GM23338 (cell line): ENCODE measurements at regions not wholly inside any gene's neighbourhood (a gene's known extent, or its start where the extent isn't known, plus 50 kb on each side); places are given as distances from the start of the nearest gene placed in this dataset.

ENCODE experiments used
- ATAC-seq: fragments of 200-7000 bp; cut with Tn5 transposase; 3 replicates; pipeline ENCODE4 v1.9.1; 2020
- DNase-seq: peaks from one replicate; pipeline ENCODE4 v3.0.0-alpha.2; 2015; ENCODE audit warnings: low spot score
- H2AFZ ChIP-seq: fragments of 200-600 bp; sonication (generic); 2 replicates; pipeline ENCODE4 v1.8.0; 2016; ENCODE audit warnings: antibody characterized with exemption, mild to moderate bottlenecking, moderate library complexity
- H3F3A ChIP-seq: fragments of 200-600 bp; sonication (generic); replicated peaks from 2 replicates; pipeline ENCODE4 v1.8.0; 2017; ENCODE audit warnings: antibody characterized with exemption, mixed run types, low read depth
- H3K27ac ChIP-seq: fragments of 200-600 bp; sonication (generic); 2 replicates; pipeline ENCODE4 v1.6.1; 2016; ENCODE audit warnings: low read depth
- H3K27me3 ChIP-seq: fragments of 200-600 bp; sonication (generic); 2 replicates; pipeline ENCODE4 v1.8.0; 2016; ENCODE audit warnings: mild to moderate bottlenecking, mixed run types, moderate library complexity; ENCODE audit not compliant: insufficient read depth
- H3K36me3 ChIP-seq: fragments of 200-600 bp; sonication (generic); 2 replicates; pipeline ENCODE4 v1.8.0; 2016; ENCODE audit warnings: mild to moderate bottlenecking; ENCODE audit not compliant: insufficient read depth
- H3K4me1 ChIP-seq: fragments of 200-600 bp; sonication (generic); 2 replicates; pipeline ENCODE4 v1.8.0; 2016; ENCODE audit warnings: mild to moderate bottlenecking, moderate library complexity; ENCODE audit not compliant: insufficient read depth
- H3K4me2 ChIP-seq: fragments of 200-600 bp; sonication (generic); 2 replicates; pipeline ENCODE4 v1.7.1; 2017; ENCODE audit warnings: mixed run types
- H3K4me3 ChIP-seq: fragments of 200-600 bp; sonication (generic); 2 replicates; pipeline ENCODE4 v1.6.1; 2016; ENCODE audit warnings: mixed run types
- H3K79me2 ChIP-seq: fragments of 200-600 bp; sonication (generic); replicated peaks from 2 replicates; pipeline ENCODE4 v1.8.0; 2017; ENCODE audit warnings: mild to moderate bottlenecking; ENCODE audit not compliant: insufficient read depth
- H3K9me2 ChIP-seq: fragments of 200-600 bp; sonication (generic); 2 replicates; pipeline ENCODE4 v1.8.0; 2017; ENCODE audit not compliant: insufficient read depth
- H4K20me1 ChIP-seq: fragments of 200-600 bp; sonication (generic); replicated peaks from 2 replicates; pipeline ENCODE4 v1.8.0; 2017; ENCODE audit warnings: mild to moderate bottlenecking; ENCODE audit not compliant: insufficient read depth
- H3K27ac Mint-ChIP-seq: 2 replicates; pipeline ENCODE4 v1.8.0; 2020; ENCODE audit warnings: inconsistent platforms, mild to moderate bottlenecking, moderate library complexity, mixed read lengths
- H3K27me3 Mint-ChIP-seq: 3 replicates; pipeline ENCODE4 v1.8.0; 2022; ENCODE audit warnings: low read depth, mild to moderate bottlenecking, moderate library complexity, mixed read lengths, inconsistent platforms; ENCODE audit not compliant: insufficient read depth, poor library complexity
- H3K36me3 Mint-ChIP-seq: 3 replicates; pipeline ENCODE4 v1.8.0; 2021; ENCODE audit warnings: low read depth, mild to moderate bottlenecking, inconsistent platforms, moderate library complexity, mixed read lengths
- H3K4me1 Mint-ChIP-seq: 3 replicates; pipeline ENCODE4 v1.8.0; 2020; ENCODE audit warnings: mild to moderate bottlenecking, inconsistent platforms, mixed read lengths
- H3K4me3 Mint-ChIP-seq: 3 replicates; pipeline ENCODE4 v1.8.0; 2021; ENCODE audit warnings: moderate library complexity, mild to moderate bottlenecking, inconsistent platforms, mixed read lengths
- H3K9me3 Mint-ChIP-seq: 3 replicates; pipeline ENCODE4 v1.8.0; 2020; ENCODE audit warnings: moderate library complexity, mild to moderate bottlenecking, inconsistent platforms, mixed read lengths
- STAT1 ChIP-seq: IDR thresholded peaks from one replicate; pipeline ENCODE4 v1.6.1; 2016; ENCODE audit warnings: antibody characterized with exemption; ENCODE audit not compliant: unreplicated experiment
- TF ChIP-seq, protein P1 (sequence below): fragments of 250-450 bp; sonication (Bioruptor Pico); IDR thresholded peaks from 2 replicates; pipeline ENCODE4 v1.5.0; 2020; ENCODE audit warnings: mild to moderate bottlenecking, moderate library complexity
- TF ChIP-seq, protein P2 (sequence below): IDR thresholded peaks from 2 replicates; pipeline ENCODE4 v1.6.1; 2016; ENCODE audit warnings: antibody characterized with exemption

DNA sequence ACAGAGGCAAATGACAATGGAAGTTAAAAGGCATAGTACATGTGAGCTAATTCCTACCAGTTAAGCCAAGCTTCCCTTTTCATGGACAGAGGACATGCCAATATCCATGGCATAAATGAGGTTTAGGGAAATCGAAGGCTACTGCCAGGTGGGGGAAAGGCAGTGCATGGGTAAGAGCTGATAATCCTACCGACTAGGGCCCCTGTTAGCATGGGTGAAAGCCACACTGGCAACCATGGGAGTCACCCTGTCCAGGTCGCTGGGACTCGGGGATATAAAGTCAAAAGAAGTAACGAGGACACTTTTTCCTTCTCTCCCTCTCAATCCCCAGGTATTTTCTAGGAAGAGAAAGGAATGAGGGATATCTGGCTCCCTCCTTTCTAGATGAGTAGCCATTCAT lies 83.7 kb upstream of the CDH19 start (continued):
- TF ChIP-seq, protein P1, sequence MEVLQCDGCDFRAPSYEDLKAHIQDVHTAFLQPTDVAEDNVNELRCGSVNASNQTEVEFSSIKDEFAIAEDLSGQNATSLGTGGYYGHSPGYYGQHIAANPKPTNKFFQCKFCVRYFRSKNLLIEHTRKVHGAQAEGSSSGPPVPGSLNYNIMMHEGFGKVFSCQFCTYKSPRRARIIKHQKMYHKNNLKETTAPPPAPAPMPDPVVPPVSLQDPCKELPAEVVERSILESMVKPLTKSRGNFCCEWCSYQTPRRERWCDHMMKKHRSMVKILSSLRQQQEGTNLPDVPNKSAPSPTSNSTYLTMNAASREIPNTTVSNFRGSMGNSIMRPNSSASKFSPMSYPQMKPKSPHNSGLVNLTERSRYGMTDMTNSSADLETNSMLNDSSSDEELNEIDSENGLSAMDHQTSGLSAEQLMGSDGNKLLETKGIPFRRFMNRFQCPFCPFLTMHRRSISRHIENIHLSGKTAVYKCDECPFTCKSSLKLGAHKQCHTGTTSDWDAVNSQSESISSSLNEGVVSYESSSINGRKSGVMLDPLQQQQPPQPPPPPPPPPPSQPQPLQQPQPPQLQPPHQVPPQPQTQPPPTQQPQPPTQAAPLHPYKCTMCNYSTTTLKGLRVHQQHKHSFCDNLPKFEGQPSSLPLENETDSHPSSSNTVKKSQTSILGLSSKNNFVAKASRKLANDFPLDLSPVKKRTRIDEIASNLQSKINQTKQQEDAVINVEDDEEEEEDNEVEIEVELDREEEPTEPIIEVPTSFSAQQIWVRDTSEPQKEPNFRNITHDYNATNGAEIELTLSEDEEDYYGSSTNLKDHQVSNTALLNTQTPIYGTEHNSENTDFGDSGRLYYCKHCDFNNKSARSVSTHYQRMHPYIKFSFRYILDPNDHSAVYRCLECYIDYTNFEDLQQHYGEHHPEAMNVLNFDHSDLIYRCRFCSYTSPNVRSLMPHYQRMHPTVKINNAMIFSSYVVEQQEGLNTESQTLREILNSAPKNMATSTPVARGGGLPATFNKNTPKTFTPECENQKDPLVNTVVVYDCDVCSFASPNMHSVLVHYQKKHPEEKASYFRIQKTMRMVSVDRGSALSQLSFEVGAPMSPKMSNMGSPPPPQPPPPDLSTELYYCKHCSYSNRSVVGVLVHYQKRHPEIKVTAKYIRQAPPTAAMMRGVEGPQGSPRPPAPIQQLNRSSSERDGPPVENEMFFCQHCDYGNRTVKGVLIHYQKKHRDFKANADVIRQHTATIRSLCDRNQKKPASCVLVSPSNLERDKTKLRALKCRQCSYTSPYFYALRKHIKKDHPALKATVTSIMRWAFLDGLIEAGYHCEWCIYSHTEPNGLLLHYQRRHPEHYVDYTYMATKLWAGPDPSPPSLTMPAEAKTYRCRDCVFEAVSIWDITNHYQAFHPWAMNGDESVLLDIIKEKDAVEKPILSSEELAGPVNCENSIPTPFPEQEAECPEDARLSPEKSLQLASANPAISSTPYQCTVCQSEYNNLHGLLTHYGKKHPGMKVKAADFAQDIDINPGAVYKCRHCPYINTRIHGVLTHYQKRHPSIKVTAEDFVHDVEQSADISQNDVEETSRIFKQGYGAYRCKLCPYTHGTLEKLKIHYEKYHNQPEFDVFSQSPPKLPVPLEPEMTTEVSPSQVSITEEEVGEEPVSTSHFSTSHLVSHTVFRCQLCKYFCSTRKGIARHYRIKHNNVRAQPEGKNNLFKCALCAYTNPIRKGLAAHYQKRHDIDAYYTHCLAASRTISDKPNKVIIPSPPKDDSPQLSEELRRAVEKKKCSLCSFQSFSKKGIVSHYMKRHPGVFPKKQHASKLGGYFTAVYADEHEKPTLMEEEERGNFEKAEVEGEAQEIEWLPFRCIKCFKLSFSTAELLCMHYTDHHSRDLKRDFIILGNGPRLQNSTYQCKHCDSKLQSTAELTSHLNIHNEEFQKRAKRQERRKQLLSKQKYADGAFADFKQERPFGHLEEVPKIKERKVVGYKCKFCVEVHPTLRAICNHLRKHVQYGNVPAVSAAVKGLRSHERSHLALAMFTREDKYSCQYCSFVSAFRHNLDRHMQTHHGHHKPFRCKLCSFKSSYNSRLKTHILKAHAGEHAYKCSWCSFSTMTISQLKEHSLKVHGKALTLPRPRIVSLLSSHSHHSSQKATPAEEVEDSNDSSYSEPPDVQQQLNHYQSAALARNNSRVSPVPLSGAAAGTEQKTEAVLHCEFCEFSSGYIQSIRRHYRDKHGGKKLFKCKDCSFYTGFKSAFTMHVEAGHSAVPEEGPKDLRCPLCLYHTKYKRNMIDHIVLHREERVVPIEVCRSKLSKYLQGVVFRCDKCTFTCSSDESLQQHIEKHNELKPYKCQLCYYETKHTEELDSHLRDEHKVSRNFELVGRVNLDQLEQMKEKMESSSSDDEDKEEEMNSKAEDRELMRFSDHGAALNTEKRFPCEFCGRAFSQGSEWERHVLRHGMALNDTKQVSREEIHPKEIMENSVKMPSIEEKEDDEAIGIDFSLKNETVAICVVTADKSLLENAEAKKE (CRISPR knock-in tag) = no peak
- TF ChIP-seq, protein P2, sequence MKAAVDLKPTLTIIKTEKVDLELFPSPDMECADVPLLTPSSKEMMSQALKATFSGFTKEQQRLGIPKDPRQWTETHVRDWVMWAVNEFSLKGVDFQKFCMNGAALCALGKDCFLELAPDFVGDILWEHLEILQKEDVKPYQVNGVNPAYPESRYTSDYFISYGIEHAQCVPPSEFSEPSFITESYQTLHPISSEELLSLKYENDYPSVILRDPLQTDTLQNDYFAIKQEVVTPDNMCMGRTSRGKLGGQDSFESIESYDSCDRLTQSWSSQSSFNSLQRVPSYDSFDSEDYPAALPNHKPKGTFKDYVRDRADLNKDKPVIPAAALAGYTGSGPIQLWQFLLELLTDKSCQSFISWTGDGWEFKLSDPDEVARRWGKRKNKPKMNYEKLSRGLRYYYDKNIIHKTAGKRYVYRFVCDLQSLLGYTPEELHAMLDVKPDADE = no peak

GRCh38 chr18:66682855-66683322 lies 79.0 kb upstream of the CDH19 start:
- peaks cover 6% of the 10 kb centered on the region for H3K4me1 Mint-ChIP-seq
- no peaks in the 10 kb centered on the region for H3K27me3 ChIP-seq
- H4K20me1 ChIP-seq = no peaks in the 10 kb centered on the region
- peaks cover 2% of the 10 kb centered on the region for H3K27me3 Mint-ChIP-seq
- peaks cover 21% of the 10 kb centered on the region for H3K36me3 ChIP-seq
- peak overlapping the region; percentile 30; the same call in 1 of the 2 replicates for H3K4me2 ChIP-seq
- H3K79me2 ChIP-seq = no peaks in the 10 kb centered on the region
- H3K9me3 Mint-ChIP-seq = peaks cover 45% of the 10 kb centered on the region
- ATAC-seq (peak; percentile 24; the same call in 2 of the 3 replicates), DNase-seq (no peak)
- no peak overlapping the region for H3K4me3 ChIP-seq
- no peak overlapping the region for H3K4me3 Mint-ChIP-seq
- TF ChIP-seq, protein P1 (CRISPR knock-in tag) = 0 out of 2 replicates have a peak, but pooled peaks have one; percentile 14
- no peak for TF ChIP-seq STAT1
- no peak overlapping the region for H3K27ac Mint-ChIP-seq
- no peaks in the 10 kb centered on the region for H3K9me2 ChIP-seq
- peaks cover 11% of the 10 kb centered on the region for H3K4me1 ChIP-seq
- peak overlapping the region; percentile 93 for H2AFZ ChIP-seq
- peak overlapping the region; percentile 20; the same call in 1 of the 2 replicates for H3K27ac ChIP-seq
- H3F3A ChIP-seq = no peaks in the 10 kb centered on the region
- H3K36me3 Mint-ChIP-seq = peaks cover 44% of the 10 kb centered on the region
